Fibroblast of pulmonary artery (primary cell): ENCODE measurements at regions not wholly inside any gene's neighbourhood (a gene's known extent, or its start where the extent isn't known, plus 50 kb on each side); places are given as distances from the start of the nearest gene placed in this dataset.

Source experiments
- DNase-seq: peaks from one replicate; pipeline ENCODE4 v3.0.0-alpha.2; 2010; ENCODE audit warnings: low read depth
- H3K4me3 ChIP-seq: replicated peaks from 2 replicates; pipeline ENCODE4 v1.5.1; 2011; ENCODE audit warnings: low read depth, mild to moderate bottlenecking, control low read depth, low read length, moderate library complexity
- CTCF ChIP-seq: IDR thresholded peaks from 2 replicates; pipeline ENCODE4 v1.5.1; 2011; ENCODE audit warnings: mild to moderate bottlenecking, control low read depth, low read length, inconsistent platforms; ENCODE audit errors: missing control alignments

- no peak for TF ChIP-seq CTCF
- DNase-seq: no peak
- no peak overlapping the region for H3K4me3 ChIP-seq
Observed at GRCh38 chr7:126222782-126223181, 1030.0 kb downstream of the GRM8 start.

GRCh38 chr7:126215785-126216184 lies 1037.0 kb downstream of the GRM8 start:
- no peak for DNase-seq
- TF ChIP-seq CTCF: no peak
- no peak overlapping the region for H3K4me3 ChIP-seq

- TF ChIP-seq CTCF: no peak
- H3K4me3 ChIP-seq: no peak overlapping the region
- no peak for DNase-seq
Observed at GRCh38 chr7:126213876-126214275, 1038.9 kb downstream of the GRM8 start.

GRCh38 chr7:126211875-126212274 lies 1040.9 kb downstream of the GRM8 start:
- no peak overlapping the region for H3K4me3 ChIP-seq
- no peak for TF ChIP-seq CTCF
- DNase-seq: no peak

- H3K4me3 ChIP-seq: no peak overlapping the region
- TF ChIP-seq CTCF: no peak
- DNase-seq: no peak
Observed at GRCh38 chr7:126210707-126211106, 1042.0 kb downstream of the GRM8 start.

GRCh38 chr7:126203185-126203584 lies 1049.6 kb downstream of the GRM8 start:
- TF ChIP-seq CTCF: no peak
- no peak for DNase-seq

GRCh38 chr7:126202177-126202576 lies 1050.6 kb downstream of the GRM8 start:
- TF ChIP-seq CTCF: no peak
- no peak overlapping the region for H3K4me3 ChIP-seq
- DNase-seq: no peak

More at GRCh38 chr7:126203185-126203584, 1049.6 kb downstream of the GRM8 start:
- H3K4me3 ChIP-seq: no peak overlapping the region
